Liver (tissue), 3 donors: ENCODE measurements at regions not wholly inside any gene's neighbourhood (a gene's known extent, or its start where the extent isn't known, plus 50 kb on each side); places are given as distances from the start of the nearest gene placed in this dataset.

ENCODE experiments used
- EGR1 ChIP-seq, 2 donors: IDR thresholded peaks; 2 replicates each; pipeline ENCODE4 v1.6.1; 2016 to 2018; ENCODE audit warnings: antibody characterized with exemption in 2 of 2, low read depth in 2 of 2
- FOXA1 ChIP-seq: IDR thresholded peaks from 2 replicates; pipeline ENCODE4 v1.6.1; 2016; ENCODE audit warnings: antibody characterized with exemption
- FOXA2 ChIP-seq: IDR thresholded peaks from 2 replicates; pipeline ENCODE4 v1.6.1; 2016; ENCODE audit warnings: antibody characterized with exemption
- JUND ChIP-seq, 2 donors: IDR thresholded peaks; 2 replicates each; pipeline ENCODE4 v1.6.1; 2016; ENCODE audit warnings: antibody characterized with exemption in 2 of 2
- NR2F2 ChIP-seq: IDR thresholded peaks from 2 replicates; pipeline ENCODE4 v1.6.1; 2016; ENCODE audit warnings: antibody characterized with exemption
- RAD21 ChIP-seq, 2 donors: IDR thresholded peaks; 2 replicates each; pipeline ENCODE4 v1.6.1; 2016; ENCODE audit warnings: antibody characterized with exemption in 2 of 2, mild to moderate bottlenecking in 2 of 2
- REST ChIP-seq: IDR thresholded peaks from 2 replicates; pipeline ENCODE4 v1.6.1; 2016; ENCODE audit warnings: antibody characterized with exemption, mild to moderate bottlenecking
- SP1 ChIP-seq: IDR thresholded peaks from 2 replicates; pipeline ENCODE4 v1.6.1; 2018; ENCODE audit warnings: antibody characterized with exemption, mild to moderate bottlenecking
- TAF1 ChIP-seq: conservative IDR thresholded peaks from 2 replicates; pipeline ENCODE4 v1.6.1; 2016; ENCODE audit warnings: antibody characterized with exemption, mild to moderate bottlenecking
- YY1 ChIP-seq: IDR thresholded peaks from 2 replicates; pipeline ENCODE4 v1.6.1; 2016; ENCODE audit warnings: antibody characterized with exemption, mild to moderate bottlenecking
- TF ChIP-seq, protein P1 (sequence below): IDR thresholded peaks from 2 replicates; pipeline ENCODE4 v1.6.1; 2016; ENCODE audit warnings: antibody characterized with exemption
- TF ChIP-seq, protein P2 (sequence below): fragments of 150-350 bp; IDR thresholded peaks from 2 replicates; pipeline ENCODE4 v1.5.1; 2017; ENCODE audit warnings: improper control_type of control experiment, low read depth, low read length; ENCODE audit not compliant: missing input control
- donor health status: healthy.
- donor health status: healthy.

DNA sequence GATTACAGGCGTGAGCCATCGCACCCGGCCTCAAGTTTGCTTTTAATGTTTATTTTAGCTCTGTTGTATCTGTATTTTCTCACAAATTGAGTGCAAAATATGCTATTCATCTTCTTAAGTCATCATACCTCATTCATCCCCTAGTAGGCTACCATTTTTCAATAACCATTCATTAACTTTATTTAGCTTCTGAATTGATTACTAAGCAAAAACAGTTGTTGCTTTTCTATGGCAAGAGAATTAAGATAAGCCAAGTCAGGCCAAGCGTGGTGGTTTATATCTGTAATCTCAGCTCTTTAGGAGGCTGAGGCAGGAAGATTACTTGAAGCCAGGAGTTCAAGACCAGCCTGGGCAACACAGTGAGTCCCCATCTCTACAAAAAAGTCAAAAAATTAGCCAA, 63.3 kb upstream of the CERS6 start:
- no peak for TF ChIP-seq FOXA2
- TF ChIP-seq, protein P1, sequence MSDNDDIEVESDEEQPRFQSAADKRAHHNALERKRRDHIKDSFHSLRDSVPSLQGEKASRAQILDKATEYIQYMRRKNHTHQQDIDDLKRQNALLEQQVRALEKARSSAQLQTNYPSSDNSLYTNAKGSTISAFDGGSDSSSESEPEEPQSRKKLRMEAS, result no peak
- TF ChIP-seq, protein P2, sequence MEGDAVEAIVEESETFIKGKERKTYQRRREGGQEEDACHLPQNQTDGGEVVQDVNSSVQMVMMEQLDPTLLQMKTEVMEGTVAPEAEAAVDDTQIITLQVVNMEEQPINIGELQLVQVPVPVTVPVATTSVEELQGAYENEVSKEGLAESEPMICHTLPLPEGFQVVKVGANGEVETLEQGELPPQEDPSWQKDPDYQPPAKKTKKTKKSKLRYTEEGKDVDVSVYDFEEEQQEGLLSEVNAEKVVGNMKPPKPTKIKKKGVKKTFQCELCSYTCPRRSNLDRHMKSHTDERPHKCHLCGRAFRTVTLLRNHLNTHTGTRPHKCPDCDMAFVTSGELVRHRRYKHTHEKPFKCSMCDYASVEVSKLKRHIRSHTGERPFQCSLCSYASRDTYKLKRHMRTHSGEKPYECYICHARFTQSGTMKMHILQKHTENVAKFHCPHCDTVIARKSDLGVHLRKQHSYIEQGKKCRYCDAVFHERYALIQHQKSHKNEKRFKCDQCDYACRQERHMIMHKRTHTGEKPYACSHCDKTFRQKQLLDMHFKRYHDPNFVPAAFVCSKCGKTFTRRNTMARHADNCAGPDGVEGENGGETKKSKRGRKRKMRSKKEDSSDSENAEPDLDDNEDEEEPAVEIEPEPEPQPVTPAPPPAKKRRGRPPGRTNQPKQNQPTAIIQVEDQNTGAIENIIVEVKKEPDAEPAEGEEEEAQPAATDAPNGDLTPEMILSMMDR, result no peak
- TF ChIP-seq EGR1 (IDR thresholded peaks at IDR 0.05; ENCODE audit: low read depth in 2 of 2), result no peak
- TF ChIP-seq SP1, result no peak
- TF ChIP-seq RAD21 (IDR thresholded peaks at IDR 0.05), result no peak
- TF ChIP-seq NR2F2, result no peak
- TF ChIP-seq TAF1, result no peak
- TF ChIP-seq YY1, result no peak
- TF ChIP-seq JUND (IDR thresholded peaks at IDR 0.05), result no peak
- no peak for TF ChIP-seq FOXA1
- TF ChIP-seq REST, result no peak
